Sigmoid colon (tissue), 6 donors: ENCODE measurements at regions not wholly inside any gene's neighbourhood (a gene's known extent, or its start where the extent isn't known, plus 50 kb on each side); places are given as distances from the start of the nearest gene placed in this dataset.
"Not testable (repeated sequence)": the region's sequence is repeated elsewhere in the genome, so short reads cannot be mapped to it uniquely, and the experiment has no call there.

Experiments
- DNase-seq: peaks from one replicate; pipeline ENCODE4 v3.0.0-alpha.2; 2019
- H3K27ac ChIP-seq, 4 donors: fragments of 200-600 bp; sonication (generic); one replicate each; pipeline ENCODE4 v1.5.1; 2016 to 2019; ENCODE audit warnings: mild to moderate bottlenecking in 1 of 4
- H3K27me3 ChIP-seq, 3 donors: fragments of 200-600 bp; sonication (generic); one replicate each; pipeline ENCODE4 v1.5.1; 2019; ENCODE audit warnings: mild to moderate bottlenecking in 1 of 3
- H3K36me3 ChIP-seq, 4 donors: fragments of 200-600 bp; sonication (generic); one replicate each; pipeline ENCODE4 v1.5.1; 2016 to 2019
- H3K4me1 ChIP-seq, 4 donors: fragments of 200-600 bp; sonication (generic); one replicate each; pipeline ENCODE4 v1.5.1; 2017 to 2019
- H3K4me3 ChIP-seq, 4 donors: fragments of 200-600 bp; sonication (generic); one replicate each; pipeline ENCODE4 v1.5.1; 2017 to 2019; ENCODE audit warnings: mild to moderate bottlenecking in 2 of 4, moderate library complexity in 1 of 4
- H3K9me3 ChIP-seq, 4 donors: fragments of 200-600 bp in 3 of 4; sonication (generic) in 3 of 4; one replicate each; pipeline versions ENCODE4 v1.5.1 to v1.6.1; 2013 to 2019
- EP300 ChIP-seq, 4 donors: sonication (generic); formaldehyde crosslinking; IDR thresholded peaks; one replicate each; pipeline ENCODE4 v1.6.1; 2017; ENCODE audit warnings: antibody characterized with exemption in 4 of 4
- POLR2A ChIP-seq, 2 donors: fragments of 450-650 bp; IDR thresholded peaks; one replicate each; pipeline ENCODE4 v1.6.1; 2016; ENCODE audit warnings: antibody characterized with exemption in 2 of 2, mild to moderate bottlenecking in 2 of 2, moderate library complexity in 2 of 2
- POLR2AphosphoS5 ChIP-seq, 4 donors: sonication (generic); formaldehyde crosslinking; IDR thresholded peaks; one replicate each; pipeline ENCODE4 v1.6.1; 2017; ENCODE audit warnings: antibody characterized with exemption in 4 of 4
- WGBS, 2 donors: extraction: QIAGEN DNeasy Blood & Tissue Kit; methylation state at CpG; one replicate each; pipeline ENCODE4 v1.1.7; 2013; 5-methylcytosine and 5-hydroxymethylcytosine counted together
- intact Hi-C: fragments of 100-400 bp; cut with DNase I; formaldehyde crosslinking; loops from one replicate; pipeline ENCODE4 v1.15.1; 2023
- TF ChIP-seq, protein P1 (sequence below), 4 experiments: fragments of 450-650 bp in 3 of 4; fragments of 200-600 bp in 1 of 4; IDR thresholded peaks; one replicate each; pipeline ENCODE4 v1.5.1; 2016 to 2019; ENCODE audit warnings: antibody characterized with exemption in 4 of 4, mild to moderate bottlenecking in 3 of 4, moderate library complexity in 2 of 4
- donor health status: healthy with polysubstance abuse.
- donor health status: healthy.

DNA sequence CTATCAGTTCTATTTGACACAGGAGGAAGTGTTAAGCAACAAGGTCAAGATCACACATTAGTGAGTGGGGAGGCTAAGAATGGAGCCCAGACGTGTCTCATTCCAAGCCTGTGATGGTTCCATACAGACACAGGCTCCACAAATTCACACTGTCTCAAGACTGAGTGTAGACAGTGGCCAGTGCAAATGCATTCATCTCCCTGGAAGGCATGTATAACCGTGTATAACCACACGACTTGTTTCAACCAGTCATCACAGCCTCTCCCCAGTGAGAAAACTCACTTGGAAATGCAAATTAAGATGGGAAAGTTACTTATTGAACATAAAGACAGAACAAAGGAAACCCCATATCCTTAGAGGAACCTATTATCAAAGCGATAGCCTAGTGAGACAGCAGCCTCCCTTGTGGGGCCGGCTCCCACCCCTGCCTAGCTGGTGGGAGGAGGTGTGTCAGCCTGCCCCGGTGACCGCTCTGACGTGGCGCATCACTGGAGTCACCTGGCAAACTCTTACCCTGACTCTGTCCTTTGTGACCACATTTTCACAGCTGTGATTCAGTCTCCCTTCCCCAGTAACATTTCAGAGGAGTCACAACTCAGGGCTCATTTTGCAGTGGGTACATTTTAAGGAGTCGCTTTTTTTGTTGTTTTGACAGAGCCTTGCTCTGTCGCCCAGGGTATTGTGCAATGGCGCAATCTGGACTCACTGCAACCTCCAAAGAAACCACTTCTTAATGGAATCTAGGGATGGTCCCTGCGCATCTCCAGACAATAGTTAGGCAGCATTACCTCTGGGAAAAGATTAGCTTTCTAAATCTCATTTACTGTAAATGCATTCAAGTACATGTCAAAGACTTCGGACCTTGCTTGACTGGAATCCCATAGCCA, 126.6 kb upstream of the PARD3 start:
- no peaks in the 10 kb centered on the region for H3K27me3 ChIP-seq
- H3K36me3 ChIP-seq: no peaks in the 10 kb centered on the region
- H3K4me1 ChIP-seq: no peaks in the 10 kb centered on the region
- no peak for DNase-seq
- no peak for TF ChIP-seq POLR2A (IDR thresholded peaks at IDR 0.05)
- no peak for TF ChIP-seq EP300 (IDR thresholded peaks at IDR 0.05)
- TF ChIP-seq, protein P1, sequence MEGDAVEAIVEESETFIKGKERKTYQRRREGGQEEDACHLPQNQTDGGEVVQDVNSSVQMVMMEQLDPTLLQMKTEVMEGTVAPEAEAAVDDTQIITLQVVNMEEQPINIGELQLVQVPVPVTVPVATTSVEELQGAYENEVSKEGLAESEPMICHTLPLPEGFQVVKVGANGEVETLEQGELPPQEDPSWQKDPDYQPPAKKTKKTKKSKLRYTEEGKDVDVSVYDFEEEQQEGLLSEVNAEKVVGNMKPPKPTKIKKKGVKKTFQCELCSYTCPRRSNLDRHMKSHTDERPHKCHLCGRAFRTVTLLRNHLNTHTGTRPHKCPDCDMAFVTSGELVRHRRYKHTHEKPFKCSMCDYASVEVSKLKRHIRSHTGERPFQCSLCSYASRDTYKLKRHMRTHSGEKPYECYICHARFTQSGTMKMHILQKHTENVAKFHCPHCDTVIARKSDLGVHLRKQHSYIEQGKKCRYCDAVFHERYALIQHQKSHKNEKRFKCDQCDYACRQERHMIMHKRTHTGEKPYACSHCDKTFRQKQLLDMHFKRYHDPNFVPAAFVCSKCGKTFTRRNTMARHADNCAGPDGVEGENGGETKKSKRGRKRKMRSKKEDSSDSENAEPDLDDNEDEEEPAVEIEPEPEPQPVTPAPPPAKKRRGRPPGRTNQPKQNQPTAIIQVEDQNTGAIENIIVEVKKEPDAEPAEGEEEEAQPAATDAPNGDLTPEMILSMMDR (IDR thresholded peaks at IDR 0.05): no peak
- TF ChIP-seq POLR2AphosphoS5 (IDR thresholded peaks at IDR 0.05): no peak
- WGBS, 2 donors: 89 to 90% methylated on average over 14 of the region's 14 CpGs
- H3K4me3 ChIP-seq: no peak overlapping the region
- H3K27ac ChIP-seq: no peak overlapping the region
- no peaks in the 10 kb centered on the region for H3K9me3 ChIP-seq
- intact Hi-C loops: no loop called here

DNA sequence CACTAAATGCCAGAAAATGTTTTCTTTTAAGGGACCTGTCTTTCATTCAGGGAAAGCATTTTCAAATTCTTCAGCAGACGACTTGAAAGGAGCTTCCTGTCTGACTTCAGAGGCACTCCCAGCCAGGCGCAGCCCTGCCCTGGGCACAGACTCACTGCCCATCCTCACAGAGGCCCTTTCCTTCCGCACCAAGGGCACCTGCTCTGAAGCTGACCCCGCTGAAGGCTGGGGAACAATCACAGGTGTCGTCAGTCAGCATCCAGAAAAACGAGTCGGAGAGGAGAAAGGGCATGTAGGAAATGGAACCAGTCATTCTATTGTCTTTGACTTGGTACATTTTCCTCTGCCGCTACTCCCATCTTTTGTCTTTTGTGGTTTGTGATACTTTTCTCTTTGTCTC, 125.3 kb upstream of the PARD3 start:
- Histone ChIP-seq H3K4me3 (no peak overlapping the region), H3K27me3 (no peaks in the 10 kb centered on the region), H3K36me3 (no peaks in the 10 kb centered on the region), H3K9me3 (no peaks in the 10 kb centered on the region), H3K27ac (no peak overlapping the region), H3K4me1 (no peaks in the 10 kb centered on the region)
- no peak for TF ChIP-seq POLR2AphosphoS5 (IDR thresholded peaks at IDR 0.05)
- TF ChIP-seq, protein P1 (IDR thresholded peaks at IDR 0.05): no peak
- TF ChIP-seq EP300 (IDR thresholded peaks at IDR 0.05): no peak
- TF ChIP-seq POLR2A (IDR thresholded peaks at IDR 0.05): no peak
- 54 to 57% methylated on average over 8 of the region's 8 CpGs for WGBS, 2 donors
- intact Hi-C loops: no loop called here
- DNase-seq: no peak

DNA sequence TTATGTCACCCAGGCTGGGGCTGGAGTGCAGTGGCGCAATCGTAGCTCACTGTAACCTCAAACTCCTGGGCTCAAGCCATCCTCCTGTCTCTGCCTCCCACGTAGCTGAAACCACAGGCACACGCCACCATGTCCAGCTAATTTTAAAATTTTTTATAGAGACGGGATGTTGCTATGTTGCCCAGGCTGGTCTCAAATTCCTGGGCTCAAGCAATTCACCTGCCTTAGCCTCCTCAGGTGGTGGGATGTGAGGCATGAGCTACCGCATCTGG, 123.2 kb upstream of the PARD3 start:
- TF ChIP-seq EP300 (IDR thresholded peaks at IDR 0.05): no peak
- intact Hi-C loops: no loop called here
- Histone ChIP-seq H3K4me3 (no peak overlapping the region), H3K27ac (no peak overlapping the region), H3K36me3 (no peaks in the 10 kb centered on the region), H3K27me3 (no peaks in the 10 kb centered on the region), H3K4me1 (peaks cover 0 to 10% (median 5%) of the 10 kb centered on the region in 4 donors), H3K9me3 (no peaks in the 10 kb centered on the region)
- no peak for DNase-seq
- 92% methylated on average over 6 of the region's 6 CpGs for WGBS, 2 donors

DNA sequence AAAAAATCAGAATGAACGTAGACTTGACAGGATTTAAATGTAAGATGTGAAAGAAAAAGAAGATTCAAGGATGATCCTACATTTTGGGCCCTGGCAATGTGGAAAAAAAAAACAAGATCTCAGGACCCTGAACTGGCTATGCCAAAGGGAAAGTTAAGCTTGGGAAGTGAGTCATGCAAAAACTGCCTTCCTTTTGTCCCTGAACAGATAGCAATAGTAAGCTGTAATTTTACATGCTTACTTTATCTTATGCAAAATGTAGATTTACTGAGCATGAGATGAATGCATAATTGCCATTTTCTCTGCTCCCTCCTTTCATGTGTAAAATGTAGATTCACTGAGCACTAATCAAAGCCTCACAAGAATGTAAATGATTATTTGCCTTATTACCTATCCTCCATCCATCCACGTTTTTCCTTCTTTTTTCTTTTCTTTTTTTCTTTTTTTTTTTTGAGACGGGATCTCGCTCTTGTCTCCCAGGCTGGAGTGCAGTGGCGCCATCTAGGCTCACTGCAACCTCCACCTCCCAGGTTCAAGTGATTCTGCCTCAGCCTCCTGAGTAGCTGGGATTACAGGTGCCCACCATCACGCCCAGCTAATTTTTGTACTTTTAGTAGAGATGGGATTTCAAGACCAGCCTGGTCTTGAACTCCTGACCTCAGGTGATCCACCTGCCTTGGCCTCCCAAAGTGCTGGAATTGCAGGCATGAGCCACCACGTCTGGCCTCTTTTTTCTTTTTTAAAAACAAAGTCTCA, 122.7 kb upstream of the PARD3 start:
- 29 to 47% methylated on average over 7 of the region's 7 CpGs for WGBS, 2 donors
- DNase-seq, intact Hi-C loops: not testable (repeated sequence)

DNA sequence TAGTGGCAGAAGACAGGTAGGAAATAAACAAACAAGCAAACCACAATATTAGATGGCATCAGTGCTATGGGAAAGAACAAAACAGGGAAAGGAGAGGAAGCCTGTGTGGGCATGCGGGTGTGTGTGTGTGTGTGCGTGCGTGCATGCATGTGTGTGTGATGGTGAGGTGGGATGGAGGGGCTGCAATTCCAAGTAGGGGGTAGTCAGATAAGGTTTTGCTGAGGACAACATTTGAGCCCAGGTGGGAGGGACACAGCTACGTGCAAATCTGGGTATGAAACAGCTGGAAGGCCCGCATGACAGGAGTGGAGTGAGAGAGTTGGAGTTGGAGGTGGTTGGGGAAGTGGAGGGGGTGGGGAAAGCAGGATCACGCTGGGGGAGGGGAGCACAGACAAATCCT, 121.0 kb upstream of the PARD3 start:
- no peak overlapping the region for H3K27ac ChIP-seq
- H3K36me3 ChIP-seq: no peaks in the 10 kb centered on the region
- no peak for DNase-seq
- peaks cover 0 to 19% (median 14%) of the 10 kb centered on the region in 4 donors for H3K4me1 ChIP-seq
- intact Hi-C loops: no loop called here
- H3K27me3 ChIP-seq: no peaks in the 10 kb centered on the region
- no peaks in the 10 kb centered on the region for H3K9me3 ChIP-seq
- no peak for TF ChIP-seq POLR2A (IDR thresholded peaks at IDR 0.05)
- TF ChIP-seq, protein P1 (IDR thresholded peaks at IDR 0.05): no peak
- no peak for TF ChIP-seq POLR2AphosphoS5 (IDR thresholded peaks at IDR 0.05)
- no peak for TF ChIP-seq EP300 (IDR thresholded peaks at IDR 0.05)
- no peak overlapping the region for H3K4me3 ChIP-seq
- 84 to 91% methylated on average over 6 of the region's 6 CpGs for WGBS, 2 donors

More for the DNA sequence above, 122.7 kb upstream of the PARD3 start:
- H3K9me3 ChIP-seq, H3K4me3 ChIP-seq, H3K27ac ChIP-seq, H3K27me3 ChIP-seq, H3K36me3 ChIP-seq: not testable (repeated sequence)
- peaks cover 0 to 15% (median 10%) of the 10 kb centered on the region in 4 donors for H3K4me1 ChIP-seq
